ENCODE measurements at regions not wholly inside any gene's neighbourhood (a gene's known extent, or its start where the extent isn't known, plus 50 kb on each side); places are given as distances from the start of the nearest gene placed in this dataset.

- H3K36me3 ChIP-seq (ENCODE audit: control insufficient read depth in 2 of 2, insufficient read depth in 1 of 2, low read length in 2 of 2): no peaks in the 10 kb centered on the region
- ChIA-PET POLR2A (no interaction called here), CTCF (no interaction called here)
- H3K27ac ChIP-seq (ENCODE audit: extremely low read depth, low read depth, low read length): no peak overlapping the region
- no peak overlapping the region for H3K4me3 ChIP-seq (ENCODE audit: low read depth, low read length)
- H3K9me3 ChIP-seq (ENCODE audit: control insufficient read depth, insufficient read depth, low read depth, low read length): no peaks in the 10 kb centered on the region
- TF ChIP-seq ZNF843 (tag by site-specific recombination; IDR thresholded peaks at IDR 0.05) (no peak), ZNF626 (tag by site-specific recombination; IDR thresholded peaks at IDR 0.05) (no peak), ZNF776 (tag by site-specific recombination; IDR thresholded peaks at IDR 0.05; ENCODE audit: borderline replicate concordance) (no peak), WT1 (tag by site-specific recombination; IDR thresholded peaks at IDR 0.05) (no peak), ZNF138 (tag by site-specific recombination; IDR thresholded peaks at IDR 0.05; ENCODE audit: borderline replicate concordance) (no peak), ZNF600 (tag by site-specific recombination; IDR thresholded peaks at IDR 0.05) (no peak), ZNF24 (tag by site-specific recombination; IDR thresholded peaks at IDR 0.05) (no peak), HOXA7 (CRISPR knock-in tag; IDR thresholded peaks at IDR 0.05; ENCODE audit: borderline replicate concordance) (no peak), ZNF558 (tag by site-specific recombination; IDR thresholded peaks at IDR 0.05) (no peak), IKZF3 (tag by site-specific recombination; IDR thresholded peaks at IDR 0.05) (no peak), GLI4 (tag by site-specific recombination; IDR thresholded peaks at IDR 0.05) (no peak), ZNF292 (tag by site-specific recombination; IDR thresholded peaks at IDR 0.05; ENCODE audit: borderline replicate concordance, low read depth) (no peak), ZNF707 (tag by site-specific recombination; IDR thresholded peaks at IDR 0.05) (no peak), ZNF23 (tag by site-specific recombination; IDR thresholded peaks at IDR 0.05; ENCODE audit: borderline replicate concordance) (no peak), ZNF777 (tag by site-specific recombination; IDR thresholded peaks at IDR 0.05; ENCODE audit: borderline replicate concordance) (no peak)
- no peaks in the 10 kb centered on the region for H3K4me1 ChIP-seq (ENCODE audit: control insufficient read depth, insufficient read depth, low read length)
These were observed 1179.8 kb downstream of the BRD1 start for GRCh38 chr22:48647606-48648515.

- no peak overlapping the region for H3K27ac ChIP-seq (ENCODE audit: extremely low read depth, low read depth, low read length)
- H3K4me1 ChIP-seq (ENCODE audit: control insufficient read depth, insufficient read depth, low read length): no peaks in the 10 kb centered on the region
- TF ChIP-seq, protein P1, sequence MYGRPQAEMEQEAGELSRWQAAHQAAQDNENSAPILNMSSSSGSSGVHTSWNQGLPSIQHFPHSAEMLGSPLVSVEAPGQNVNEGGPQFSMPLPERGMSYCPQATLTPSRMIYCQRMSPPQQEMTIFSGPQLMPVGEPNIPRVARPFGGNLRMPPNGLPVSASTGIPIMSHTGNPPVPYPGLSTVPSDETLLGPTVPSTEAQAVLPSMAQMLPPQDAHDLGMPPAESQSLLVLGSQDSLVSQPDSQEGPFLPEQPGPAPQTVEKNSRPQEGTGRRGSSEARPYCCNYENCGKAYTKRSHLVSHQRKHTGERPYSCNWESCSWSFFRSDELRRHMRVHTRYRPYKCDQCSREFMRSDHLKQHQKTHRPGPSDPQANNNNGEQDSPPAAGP (tag by site-specific recombination; IDR thresholded peaks at IDR 0.05): no peak
- TF ChIP-seq RBAK (tag by site-specific recombination; IDR thresholded peaks at IDR 0.05) (no peak), ZNF580 (tag by site-specific recombination; IDR thresholded peaks at IDR 0.05) (no peak), SCRT1 (tag by site-specific recombination; IDR thresholded peaks at IDR 0.05; ENCODE audit: borderline replicate concordance) (no peak), ZNF350 (tag by site-specific recombination; IDR thresholded peaks at IDR 0.05) (no peak), ZNF473 (tag by site-specific recombination; IDR thresholded peaks at IDR 0.05) (no peak), ZNF335 (tag by site-specific recombination; conservative IDR thresholded peaks at IDR 0.05) (no peak), ZEB2 (tag by site-specific recombination; IDR thresholded peaks at IDR 0.05) (no peak), ZNF624 (tag by site-specific recombination; IDR thresholded peaks at IDR 0.05) (no peak), PRDM4 (tag by site-specific recombination; IDR thresholded peaks at IDR 0.05) (no peak), ZFP3 (tag by site-specific recombination; IDR thresholded peaks at IDR 0.05; ENCODE audit: low read depth) (no peak)
- TF ChIP-seq, protein P2, sequence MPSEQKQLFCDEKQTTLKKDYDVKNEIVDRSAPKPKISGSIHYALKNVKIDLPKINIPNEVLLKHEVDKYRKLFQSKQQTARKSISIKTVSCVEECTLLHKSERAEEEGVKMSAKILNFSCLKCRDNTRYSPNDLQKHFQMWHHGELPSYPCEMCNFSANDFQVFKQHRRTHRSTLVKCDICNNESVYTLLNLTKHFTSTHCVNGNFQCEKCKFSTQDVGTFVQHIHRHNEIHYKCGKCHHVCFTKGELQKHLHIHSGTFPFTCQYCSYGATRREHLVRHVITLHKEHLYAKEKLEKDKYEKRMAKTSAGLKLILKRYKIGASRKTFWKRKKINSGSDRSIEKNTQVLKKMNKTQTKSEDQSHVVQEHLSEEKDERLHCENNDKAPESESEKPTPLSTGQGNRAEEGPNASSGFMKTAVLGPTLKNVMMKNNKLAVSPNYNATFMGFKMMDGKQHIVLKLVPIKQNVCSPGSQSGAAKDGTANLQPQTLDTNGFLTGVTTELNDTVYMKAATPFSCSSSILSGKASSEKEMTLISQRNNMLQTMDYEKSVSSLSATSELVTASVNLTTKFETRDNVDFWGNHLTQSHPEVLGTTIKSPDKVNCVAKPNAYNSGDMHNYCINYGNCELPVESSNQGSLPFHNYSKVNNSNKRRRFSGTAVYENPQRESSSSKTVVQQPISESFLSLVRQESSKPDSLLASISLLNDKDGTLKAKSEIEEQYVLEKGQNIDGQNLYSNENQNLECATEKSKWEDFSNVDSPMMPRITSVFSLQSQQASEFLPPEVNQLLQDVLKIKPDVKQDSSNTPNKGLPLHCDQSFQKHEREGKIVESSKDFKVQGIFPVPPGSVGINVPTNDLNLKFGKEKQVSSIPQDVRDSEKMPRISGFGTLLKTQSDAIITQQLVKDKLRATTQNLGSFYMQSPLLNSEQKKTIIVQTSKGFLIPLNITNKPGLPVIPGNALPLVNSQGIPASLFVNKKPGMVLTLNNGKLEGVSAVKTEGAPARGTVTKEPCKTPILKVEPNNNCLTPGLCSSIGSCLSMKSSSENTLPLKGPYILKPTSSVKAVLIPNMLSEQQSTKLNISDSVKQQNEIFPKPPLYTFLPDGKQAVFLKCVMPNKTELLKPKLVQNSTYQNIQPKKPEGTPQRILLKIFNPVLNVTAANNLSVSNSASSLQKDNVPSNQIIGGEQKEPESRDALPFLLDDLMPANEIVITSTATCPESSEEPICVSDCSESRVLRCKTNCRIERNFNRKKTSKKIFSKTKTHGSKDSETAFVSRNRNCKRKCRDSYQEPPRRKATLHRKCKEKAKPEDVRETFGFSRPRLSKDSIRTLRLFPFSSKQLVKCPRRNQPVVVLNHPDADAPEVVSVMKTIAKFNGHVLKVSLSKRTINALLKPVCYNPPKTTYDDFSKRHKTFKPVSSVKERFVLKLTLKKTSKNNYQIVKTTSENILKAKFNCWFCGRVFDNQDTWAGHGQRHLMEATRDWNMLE (tag by site-specific recombination; conservative IDR thresholded peaks at IDR 0.05; ENCODE audit: low read depth): no peak
- no peaks in the 10 kb centered on the region for H3K36me3 ChIP-seq (ENCODE audit: control insufficient read depth in 2 of 2, insufficient read depth in 1 of 2, low read length in 2 of 2)
- ChIA-PET CTCF (interaction anchor here (0.7 kb wide), 1 partner anchor 70 kb away, joined by 3 read pairs; no protein-coding TSS in a partner anchor), POLR2A (no interaction called here)
- H3K9me3 ChIP-seq (ENCODE audit: control insufficient read depth, insufficient read depth, low read depth, low read length): no peaks in the 10 kb centered on the region
- H3K4me3 ChIP-seq (ENCODE audit: low read depth, low read length): no peak overlapping the region
These were observed 1180.6 kb downstream of the BRD1 start for GRCh38 chr22:48647051-48647450.
